Epidermal melanocyte (primary cell): ENCODE measurements at regions not wholly inside any gene's neighbourhood (a gene's known extent, or its start where the extent isn't known, plus 50 kb on each side); places are given as distances from the start of the nearest gene placed in this dataset.

Experiments
- DNase-seq: peaks from one replicate; pipeline ENCODE4 v3.0.0; 2011; ENCODE audit warnings: low spot score; ENCODE audit not compliant: insufficient read length

- no peak for DNase-seq
These were observed 333.2 kb upstream of the UMPS start for GRCh38 chr3:124397088-124397487.

- no peak for DNase-seq
These were observed 331.7 kb upstream of the UMPS start for GRCh38 chr3:124398594-124398993.

- no peak for DNase-seq
These were observed 328.4 kb upstream of the UMPS start for GRCh38 chr3:124401843-124402242.

GRCh38 chr3:124402791-124403190 is 327.5 kb upstream of the UMPS start:
- no peak for DNase-seq

- no peak for DNase-seq
These were observed 325.6 kb upstream of the UMPS start for GRCh38 chr3:124404621-124405020.

- no peak for DNase-seq
These were observed 323.0 kb upstream of the UMPS start for GRCh38 chr3:124407260-124407659.

GRCh38 chr3:124409650-124410275 is 320.5 kb upstream of the UMPS start:
- no peak for DNase-seq

- no peak for DNase-seq
These were observed 319.8 kb upstream of the UMPS start for GRCh38 chr3:124410471-124410870.

- DNase-seq = no peak
These were observed 318.5 kb upstream of the UMPS start for GRCh38 chr3:124411728-124412127.

GRCh38 chr3:124412644-124413043 is 317.6 kb upstream of the UMPS start:
- no peak for DNase-seq

- no peak for DNase-seq
These were observed 316.9 kb upstream of the UMPS start for GRCh38 chr3:124413393-124413792.

GRCh38 chr3:124413989-124414598 is 316.2 kb upstream of the UMPS start:
- no peak for DNase-seq

GRCh38 chr3:124415446-124415960 is 314.7 kb upstream of the UMPS start:
- DNase-seq = no peak

GRCh38 chr3:124419303-124419702 is 310.9 kb upstream of the UMPS start:
- no peak for DNase-seq

GRCh38 chr3:124420392-124420791 is 309.9 kb upstream of the UMPS start:
- DNase-seq = no peak

GRCh38 chr3:124422805-124423204 is 307.4 kb upstream of the UMPS start:
- DNase-seq = no peak

- DNase-seq = no peak
These were observed 305.9 kb upstream of the UMPS start for GRCh38 chr3:124424396-124424795.

GRCh38 chr3:124425972-124426371 is 304.3 kb upstream of the UMPS start:
- no peak for DNase-seq

- no peak for DNase-seq
These were observed 301.7 kb upstream of the UMPS start for GRCh38 chr3:124428372-124429128.

GRCh38 chr3:124429129-124429815 is 301.0 kb upstream of the UMPS start:
- DNase-seq = no peak

- DNase-seq = no peak
These were observed 298.8 kb upstream of the UMPS start for GRCh38 chr3:124431331-124431994.
